Mesothelial cell of epicardium (in vitro differentiated cells): ENCODE measurements at regions not wholly inside any gene's neighbourhood (a gene's known extent, or its start where the extent isn't known, plus 50 kb on each side); places are given as distances from the start of the nearest gene placed in this dataset.
"Not testable (repeated sequence)": the region's sequence is repeated elsewhere in the genome, so short reads cannot be mapped to it uniquely, and the experiment has no call there.

Experiments
- DNase-seq, 2 experiments: peaks; one replicate each; pipeline ENCODE4 v3.0.0; 2021; ENCODE audit warnings: low spot score in 2 of 2; ENCODE audit not compliant: unreplicated experiment in 2 of 2
- H3K27ac Mint-ChIP-seq: 2 replicates; pipeline ENCODE4 v1.8.0; 2021; ENCODE audit warnings: mixed read lengths
- H3K27me3 Mint-ChIP-seq: 2 replicates; pipeline ENCODE4 v1.8.0; 2021; ENCODE audit warnings: low read depth, mixed read lengths
- H3K36me3 Mint-ChIP-seq: 2 replicates; pipeline ENCODE4 v1.8.0; 2021; ENCODE audit warnings: mixed read lengths
- H3K4me1 Mint-ChIP-seq: 2 replicates; pipeline ENCODE4 v1.8.0; 2021; ENCODE audit warnings: mixed read lengths
- H3K4me3 Mint-ChIP-seq: 2 replicates; pipeline ENCODE4 v1.8.0; 2021; ENCODE audit warnings: mild to moderate bottlenecking, moderate library complexity, mixed read lengths
- H3K9me3 Mint-ChIP-seq: 2 replicates; pipeline ENCODE4 v1.8.0; 2021; ENCODE audit warnings: mixed read lengths
- CTCF ChIP-seq: fragments of 200-600 bp; sonication (generic); IDR thresholded peaks from one replicate; pipeline ENCODE4 v1.5.0; 2021; ENCODE audit warnings: antibody characterized with exemption; ENCODE audit not compliant: unreplicated experiment

- Mint-ChIP-seq H3K4me3 (no peak overlapping the region), H3K4me1 (no peaks in the 10 kb centered on the region), H3K27ac (no peak overlapping the region), H3K9me3 (no peaks in the 10 kb centered on the region), H3K36me3 (no peaks in the 10 kb centered on the region), H3K27me3 (peaks cover 10% of the 10 kb centered on the region)
- no peak for DNase-seq
- TF ChIP-seq CTCF, result no peak
Measured at GRCh38 chr16:9343276-9343675, 251.8 kb downstream of the HAPSTR1 start.

GRCh38 chr16:9344508-9344907, 253.1 kb downstream of the HAPSTR1 start:
- peaks cover 8% of the 10 kb centered on the region for H3K27me3 Mint-ChIP-seq
- H3K27ac Mint-ChIP-seq, result no peak overlapping the region
- H3K4me3 Mint-ChIP-seq, result no peak overlapping the region
- no peak for TF ChIP-seq CTCF
- H3K9me3 Mint-ChIP-seq, result no peaks in the 10 kb centered on the region
- no peaks in the 10 kb centered on the region for H3K36me3 Mint-ChIP-seq
- no peak for DNase-seq
- no peaks in the 10 kb centered on the region for H3K4me1 Mint-ChIP-seq

- Mint-ChIP-seq H3K27me3 (peaks cover 5% of the 10 kb centered on the region), H3K36me3 (no peaks in the 10 kb centered on the region), H3K4me3 (no peak overlapping the region), H3K4me1 (no peaks in the 10 kb centered on the region), H3K9me3 (no peaks in the 10 kb centered on the region), H3K27ac (no peak overlapping the region)
- TF ChIP-seq CTCF, result no peak
- no peak for DNase-seq
Measured at GRCh38 chr16:9345046-9345445, 253.6 kb downstream of the HAPSTR1 start.

- no peaks in the 10 kb centered on the region for H3K36me3 Mint-ChIP-seq
- no peak for DNase-seq
- H3K4me3 Mint-ChIP-seq, result no peak overlapping the region
- no peaks in the 10 kb centered on the region for H3K9me3 Mint-ChIP-seq
- TF ChIP-seq CTCF, result no peak
- peaks cover 5% of the 10 kb centered on the region for H3K27me3 Mint-ChIP-seq
- no peaks in the 10 kb centered on the region for H3K4me1 Mint-ChIP-seq
- no peak overlapping the region for H3K27ac Mint-ChIP-seq
Measured at GRCh38 chr16:9345880-9346279, 254.4 kb downstream of the HAPSTR1 start.

- H3K27ac Mint-ChIP-seq, result no peak overlapping the region
- TF ChIP-seq CTCF, result no peak
- H3K27me3 Mint-ChIP-seq, result peaks cover 2% of the 10 kb centered on the region
- H3K4me3 Mint-ChIP-seq, result no peak overlapping the region
- H3K36me3 Mint-ChIP-seq, result no peaks in the 10 kb centered on the region
- DNase-seq, result no peak
- no peaks in the 10 kb centered on the region for H3K4me1 Mint-ChIP-seq
- no peaks in the 10 kb centered on the region for H3K9me3 Mint-ChIP-seq
Measured at GRCh38 chr16:9348912-9349311, 257.5 kb downstream of the HAPSTR1 start.

GRCh38 chr16:9349373-9349960, 258.0 kb downstream of the HAPSTR1 start:
- not testable (repeated sequence) for H3K27me3 Mint-ChIP-seq, H3K9me3 Mint-ChIP-seq, H3K4me3 Mint-ChIP-seq, H3K27ac Mint-ChIP-seq, DNase-seq, H3K4me1 Mint-ChIP-seq, H3K36me3 Mint-ChIP-seq

GRCh38 chr16:9350119-9350799, 258.8 kb downstream of the HAPSTR1 start:
- H3K36me3 Mint-ChIP-seq, H3K27me3 Mint-ChIP-seq, DNase-seq, H3K4me3 Mint-ChIP-seq, H3K27ac Mint-ChIP-seq, H3K4me1 Mint-ChIP-seq, H3K9me3 Mint-ChIP-seq: not testable (repeated sequence)
